Bronchial epithelial cell (primary cell): ENCODE measurements at regions not wholly inside any gene's neighbourhood (a gene's known extent, or its start where the extent isn't known, plus 50 kb on each side); places are given as distances from the start of the nearest gene placed in this dataset.

Experiments used
- DNase-seq: peaks from one replicate; pipeline ENCODE4 v3.0.0-alpha.2; 2010; ENCODE audit warnings: low read depth
- FAIRE-seq: peaks from 2 replicates; lab custom pipeline; 2011; peaks lifted over from hg19 to GRCh38; lab: Jason Lieb, UNC
- H3K27me3 ChIP-seq: 2 replicates; pipeline ENCODE4 v1.5.1; 2011; ENCODE audit warnings: low read length; ENCODE audit not compliant: control insufficient read depth, insufficient read depth
- H3K36me3 ChIP-seq: 2 replicates; pipeline ENCODE4 v1.5.1; 2011; ENCODE audit warnings: low read length; ENCODE audit not compliant: control insufficient read depth, insufficient read depth
- H3K4me3 ChIP-seq: 2 replicates; pipeline ENCODE4 v1.5.1; 2011; ENCODE audit warnings: mild to moderate bottlenecking, low read depth, low read length, control low read depth
- CTCF ChIP-seq: IDR thresholded peaks from 2 replicates; pipeline ENCODE4 v1.5.1; 2011; ENCODE audit warnings: mild to moderate bottlenecking, moderate library complexity, low read length, control low read depth, inconsistent platforms; ENCODE audit not compliant: insufficient read depth, severe bottlenecking

GRCh38 chr11:76728778-76729177 is 54.4 kb upstream of the TSKU start:
- H3K27me3 ChIP-seq: peaks cover 9% of the 10 kb centered on the region
- H3K4me3 ChIP-seq: no peak overlapping the region
- TF ChIP-seq CTCF: no peak
- H3K36me3 ChIP-seq: no peaks in the 10 kb centered on the region
- DNase-seq: peak; percentile 6
- no peak for FAIRE-seq

- DNase-seq (no peak), FAIRE-seq (no peak)
- no peaks in the 10 kb centered on the region for H3K36me3 ChIP-seq
- no peak overlapping the region for H3K4me3 ChIP-seq
- no peak for TF ChIP-seq CTCF
- peaks cover 9% of the 10 kb centered on the region for H3K27me3 ChIP-seq
These were observed 53.9 kb upstream of the TSKU start for GRCh38 chr11:76729214-76729613.

- TF ChIP-seq CTCF: no peak
- H3K36me3 ChIP-seq: no peaks in the 10 kb centered on the region
- H3K4me3 ChIP-seq: no peak overlapping the region
- no peak for FAIRE-seq
- DNase-seq: no peak
- H3K27me3 ChIP-seq: peaks cover 7% of the 10 kb centered on the region
These were observed 52.1 kb upstream of the TSKU start for GRCh38 chr11:76730887-76731565.

- FAIRE-seq (no peak), DNase-seq (no peak)
- TF ChIP-seq CTCF: no peak
- no peaks in the 10 kb centered on the region for H3K36me3 ChIP-seq
- H3K27me3 ChIP-seq: peaks cover 4% of the 10 kb centered on the region
- no peak overlapping the region for H3K4me3 ChIP-seq
These were observed 50.5 kb upstream of the TSKU start for GRCh38 chr11:76732643-76733042.
